Fibroblast of skin of right quadriceps (primary cell): ENCODE measurements at regions not wholly inside any gene's neighbourhood (a gene's known extent, or its start where the extent isn't known, plus 50 kb on each side); places are given as distances from the start of the nearest gene placed in this dataset.
"Not testable (repeated sequence)": the region's sequence is repeated elsewhere in the genome, so short reads cannot be mapped to it uniquely, and the experiment has no call there.

Experiments
- DNase-seq: peaks from one replicate; pipeline ENCODE4 v3.0.0-alpha.2; 2013

GRCh38 chr14:61160798-61161197, 120.3 kb downstream of the TMEM30B start:
- DNase-seq = no peak

GRCh38 chr14:61154641-61155040, 126.5 kb downstream of the TMEM30B start:
- peak; percentile 56 for DNase-seq

GRCh38 chr14:61153914-61154545, 127.1 kb downstream of the TMEM30B start:
- DNase-seq = no peak

GRCh38 chr14:61153431-61153830, 127.7 kb downstream of the TMEM30B start:
- peak; percentile 80 for DNase-seq

- peak; percentile 71 for DNase-seq
These were observed 128.2 kb downstream of the TMEM30B start for GRCh38 chr14:61152851-61153364.

GRCh38 chr14:61151251-61151650, 129.9 kb downstream of the TMEM30B start:
- DNase-seq = peak; percentile 55

- DNase-seq = peak; percentile 80
These were observed 130.3 kb downstream of the TMEM30B start for GRCh38 chr14:61150851-61151250.

- DNase-seq = no peak
These were observed 131.2 kb downstream of the TMEM30B start for GRCh38 chr14:61149896-61150295.

GRCh38 chr14:61148742-61149350, 132.3 kb downstream of the TMEM30B start:
- no peak for DNase-seq

GRCh38 chr14:61147831-61148549, 133.1 kb downstream of the TMEM30B start:
- DNase-seq = peak; percentile 90

- peak; percentile 74 for DNase-seq
These were observed 133.7 kb downstream of the TMEM30B start for GRCh38 chr14:61147381-61147821.

GRCh38 chr14:61146899-61147298, 134.2 kb downstream of the TMEM30B start:
- DNase-seq = no peak

- peak; percentile 93 for DNase-seq
These were observed 135.1 kb downstream of the TMEM30B start for GRCh38 chr14:61145903-61146481.

GRCh38 chr14:61145034-61145902, 135.9 kb downstream of the TMEM30B start:
- DNase-seq = peak; percentile 98

GRCh38 chr14:61144117-61145033, 136.8 kb downstream of the TMEM30B start:
- not testable (repeated sequence) for DNase-seq

GRCh38 chr14:61140872-61141271, 140.3 kb downstream of the TMEM30B start:
- DNase-seq = peak; percentile 90

GRCh38 chr14:61140271-61140670, 140.9 kb downstream of the TMEM30B start:
- no peak for DNase-seq

GRCh38 chr14:61139006-61139599, 142.0 kb downstream of the TMEM30B start:
- no peak for DNase-seq

GRCh38 chr14:61132894-61133293, 148.2 kb downstream of the TMEM30B start:
- no peak for DNase-seq

GRCh38 chr14:61132336-61132735, 148.8 kb downstream of the TMEM30B start:
- DNase-seq = peak; percentile 54
